ENCODE measurements at regions not wholly inside any gene's neighbourhood (a gene's known extent, or its start where the extent isn't known, plus 50 kb on each side); places are given as distances from the start of the nearest gene placed in this dataset.
"Not testable (repeated sequence)": the region's sequence is repeated elsewhere in the genome, so short reads cannot be mapped to it uniquely, and the experiment has no call there.

- no peak for DNase-seq
These were observed 89.7 kb upstream of the FAM20C start for GRCh38 chr7:102721-103120.

GRCh38 chr7:103981-104380 is 88.4 kb upstream of the FAM20C start:
- DNase-seq, result not testable (repeated sequence)

GRCh38 chr7:105002-105401 is 87.4 kb upstream of the FAM20C start:
- DNase-seq, result no peak

GRCh38 chr7:106356-106755 is 86.0 kb upstream of the FAM20C start:
- no peak for DNase-seq

GRCh38 chr7:107233-107632 is 85.1 kb upstream of the FAM20C start:
- no peak for DNase-seq

- DNase-seq, result no peak
These were observed 84.5 kb upstream of the FAM20C start for GRCh38 chr7:107907-108306.

GRCh38 chr7:109094-109493 is 83.3 kb upstream of the FAM20C start:
- no peak for DNase-seq

GRCh38 chr7:109898-110556 is 82.3 kb upstream of the FAM20C start:
- DNase-seq, result no peak

GRCh38 chr7:110557-111232 is 81.7 kb upstream of the FAM20C start:
- no peak for DNase-seq

- DNase-seq, result no peak
These were observed 80.8 kb upstream of the FAM20C start for GRCh38 chr7:111591-111990.

- DNase-seq, result no peak
These were observed 79.5 kb upstream of the FAM20C start for GRCh38 chr7:112881-113280.

- no peak for DNase-seq
These were observed 77.0 kb upstream of the FAM20C start for GRCh38 chr7:115274-115911.

GRCh38 chr7:116188-116981 is 76.0 kb upstream of the FAM20C start:
- no peak for DNase-seq

- no peak for DNase-seq
These were observed 74.3 kb upstream of the FAM20C start for GRCh38 chr7:117836-118614.

- DNase-seq, result no peak
These were observed 73.6 kb upstream of the FAM20C start for GRCh38 chr7:118615-119391.

GRCh38 chr7:119392-120163 is 72.8 kb upstream of the FAM20C start:
- DNase-seq, result no peak

- no peak for DNase-seq
These were observed 72.0 kb upstream of the FAM20C start for GRCh38 chr7:120164-120991.

- no peak for DNase-seq
These were observed 71.2 kb upstream of the FAM20C start for GRCh38 chr7:121002-121785.

- no peak for DNase-seq
These were observed 69.1 kb upstream of the FAM20C start for GRCh38 chr7:123237-123636.

Data from NCI-H2171 treated with DMSO at 0.1 percent for 48 hours (cell line).